ENCODE measurements at regions not wholly inside any gene's neighbourhood (a gene's known extent, or its start where the extent isn't known, plus 50 kb on each side); places are given as distances from the start of the nearest gene placed in this dataset.
"Not testable (repeated sequence)": the region's sequence is repeated elsewhere in the genome, so short reads cannot be mapped to it uniquely, and the experiment has no call there.

DNA sequence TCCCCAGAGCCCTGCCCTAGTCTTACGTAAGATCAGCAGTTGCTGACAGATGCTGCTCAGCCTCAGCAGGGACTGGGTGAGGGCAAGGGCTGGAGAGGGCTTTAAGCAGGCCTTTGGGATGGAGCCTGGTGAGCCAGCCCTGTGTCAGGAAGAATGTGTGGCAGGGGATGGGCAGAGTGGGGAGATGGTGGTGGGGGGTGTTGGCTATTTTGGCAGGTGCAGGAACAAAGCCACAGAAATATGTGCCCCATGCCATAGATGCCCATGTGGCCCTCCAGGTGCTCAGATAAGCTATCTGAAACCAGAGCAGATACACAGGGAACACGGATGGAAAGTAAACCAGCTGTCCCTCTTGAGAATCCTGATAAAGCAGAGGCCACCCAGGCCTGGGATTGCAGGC, 1325.0 kb downstream of the UQCRFS1 start:
- DNase-seq, result no peak

GRCh38 chr19:27885359-27885758, 1327.6 kb downstream of the UQCRFS1 start:
- no peak for DNase-seq

- no peak for DNase-seq
Measured at GRCh38 chr19:27884376-27884775, 1328.6 kb downstream of the UQCRFS1 start.

GRCh38 chr19:27881213-27881612, 1331.7 kb downstream of the UQCRFS1 start:
- DNase-seq, result no peak

DNA sequence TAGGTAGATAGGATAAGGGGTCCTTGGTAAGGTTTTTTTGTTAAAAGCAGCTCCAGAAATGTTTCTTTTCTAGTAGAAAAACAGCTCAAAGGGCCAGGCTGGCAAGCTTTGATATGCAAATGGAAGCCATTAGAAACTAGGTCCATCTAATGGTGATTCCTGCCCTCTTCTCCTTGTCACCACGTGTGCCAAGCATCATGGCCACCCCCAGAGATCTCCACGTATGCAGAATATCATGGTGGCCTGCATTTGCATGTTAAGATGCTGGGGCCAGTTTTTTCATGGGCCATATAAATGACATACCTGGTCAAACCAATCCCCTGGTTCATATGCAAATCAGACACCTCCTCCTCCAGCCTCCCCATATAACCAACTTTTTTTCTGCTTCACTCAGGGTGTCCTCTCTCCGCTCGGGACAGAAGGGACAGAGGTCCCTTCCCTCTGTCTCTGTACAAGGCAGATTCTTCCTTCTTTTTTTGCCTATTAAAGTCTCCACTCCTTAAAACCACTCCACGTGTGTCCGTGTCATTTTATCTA, 1335.9 kb downstream of the UQCRFS1 start:
- DNase-seq, result no peak

GRCh38 chr19:27876489-27876888, 1336.5 kb downstream of the UQCRFS1 start:
- DNase-seq, result no peak

DNA sequence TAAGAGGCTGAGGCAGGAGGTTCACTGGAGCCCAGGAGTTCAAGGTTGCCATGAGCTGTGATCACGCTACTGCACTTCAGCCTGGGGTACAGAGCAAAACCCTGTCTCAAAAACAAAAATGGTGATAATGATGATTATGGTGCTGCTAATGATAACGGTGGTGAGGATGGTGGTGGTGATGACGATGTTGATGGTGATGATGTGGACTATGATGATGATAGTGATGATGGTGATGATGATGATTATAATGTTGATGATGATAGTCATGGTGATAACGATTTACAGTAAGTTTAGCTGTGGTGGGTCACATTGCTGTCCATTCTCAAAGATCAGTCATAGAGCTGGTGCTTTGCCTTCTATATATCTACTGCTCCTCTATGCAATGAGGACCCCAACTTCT, 1340.6 kb downstream of the UQCRFS1 start:
- no peak for DNase-seq

- DNase-seq, result no peak
Measured at GRCh38 chr19:27870293-27870692, 1342.7 kb downstream of the UQCRFS1 start.

DNA sequence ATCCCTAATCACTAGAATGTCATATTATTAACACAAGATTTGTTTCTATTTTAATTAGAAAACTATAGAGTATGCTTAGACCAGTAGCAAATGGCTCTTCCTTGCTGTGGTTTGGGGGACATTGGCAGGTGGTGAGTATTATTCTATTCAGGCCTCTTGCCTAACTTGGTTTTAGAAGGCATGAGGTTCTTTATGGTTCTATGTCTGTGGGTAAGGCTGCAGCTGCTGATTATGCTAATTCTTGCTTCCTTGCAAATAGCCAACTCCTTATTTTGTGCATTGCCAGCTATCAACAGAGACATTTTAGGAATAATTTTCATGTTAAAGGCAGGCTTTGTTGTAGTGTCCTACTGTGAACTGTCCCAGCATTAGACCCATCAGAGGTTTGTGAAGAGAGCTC, 1344.9 kb downstream of the UQCRFS1 start:
- DNase-seq, result no peak

- no peak for DNase-seq
Measured at GRCh38 chr19:27865927-27866777, 1346.8 kb downstream of the UQCRFS1 start.

GRCh38 chr19:27861411-27861975, 1351.5 kb downstream of the UQCRFS1 start:
- DNase-seq, result no peak

DNA sequence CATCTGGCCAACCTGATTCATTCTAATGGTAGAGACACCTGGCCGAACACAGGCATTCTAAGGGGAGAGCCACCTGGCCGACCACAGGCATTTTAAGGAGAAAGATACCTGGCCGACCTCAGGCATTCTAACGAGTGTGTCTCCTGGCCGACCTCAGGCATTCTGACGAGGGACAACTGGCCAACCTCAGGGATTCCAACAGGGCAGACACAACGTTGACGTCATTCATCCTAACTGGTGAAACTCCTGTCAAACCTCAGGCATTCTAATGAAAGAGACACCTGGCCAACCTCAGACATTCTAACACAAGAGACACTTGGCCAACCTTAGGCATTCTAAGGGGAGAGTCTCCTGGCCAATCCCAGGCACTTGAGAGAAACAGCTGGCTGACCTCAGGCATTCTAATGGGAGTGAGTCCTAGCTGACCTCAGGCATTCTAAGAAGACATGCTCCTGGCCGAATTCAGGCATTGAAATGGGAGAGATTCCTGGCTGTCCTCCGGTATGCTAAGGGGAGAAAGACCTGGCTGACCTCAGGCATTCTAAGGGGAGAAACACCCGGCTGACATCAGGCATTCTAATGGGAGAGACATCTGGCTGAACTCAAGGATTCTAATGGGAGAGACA, 1352.5 kb downstream of the UQCRFS1 start:
- no peak for DNase-seq

GRCh38 chr19:27859689-27860088, 1353.3 kb downstream of the UQCRFS1 start:
- no peak for DNase-seq

- no peak for DNase-seq
Measured at GRCh38 chr19:27858981-27859581, 1353.9 kb downstream of the UQCRFS1 start.

GRCh38 chr19:27852931-27853330, 1360.0 kb downstream of the UQCRFS1 start:
- DNase-seq, result not testable (repeated sequence)

DNA sequence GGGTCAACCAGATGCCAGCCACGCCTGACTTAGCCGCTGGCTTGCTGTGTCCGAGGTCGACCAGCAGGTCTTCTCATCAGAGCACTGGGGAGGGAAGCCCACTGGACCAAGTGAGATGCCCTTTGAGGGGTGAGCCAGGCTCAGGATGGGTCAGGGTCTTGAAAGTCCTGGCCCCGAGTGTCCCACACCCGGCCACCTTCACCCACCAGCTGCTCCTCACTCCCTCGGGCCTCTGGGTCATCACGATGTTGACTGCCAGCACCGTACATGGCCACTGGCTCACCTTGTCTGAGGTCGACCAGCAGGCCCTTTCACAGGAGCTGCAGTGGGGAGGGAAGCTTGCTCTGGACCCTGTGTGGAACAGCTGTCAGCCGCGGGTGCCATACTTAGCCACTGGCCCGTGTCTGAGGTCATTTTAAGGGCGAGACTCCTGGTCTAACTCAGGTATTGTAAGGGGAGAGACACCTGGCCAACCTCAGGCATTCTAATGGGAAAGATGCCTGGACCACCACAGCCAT, 1361.3 kb downstream of the UQCRFS1 start:
- DNase-seq, result no peak

DNA sequence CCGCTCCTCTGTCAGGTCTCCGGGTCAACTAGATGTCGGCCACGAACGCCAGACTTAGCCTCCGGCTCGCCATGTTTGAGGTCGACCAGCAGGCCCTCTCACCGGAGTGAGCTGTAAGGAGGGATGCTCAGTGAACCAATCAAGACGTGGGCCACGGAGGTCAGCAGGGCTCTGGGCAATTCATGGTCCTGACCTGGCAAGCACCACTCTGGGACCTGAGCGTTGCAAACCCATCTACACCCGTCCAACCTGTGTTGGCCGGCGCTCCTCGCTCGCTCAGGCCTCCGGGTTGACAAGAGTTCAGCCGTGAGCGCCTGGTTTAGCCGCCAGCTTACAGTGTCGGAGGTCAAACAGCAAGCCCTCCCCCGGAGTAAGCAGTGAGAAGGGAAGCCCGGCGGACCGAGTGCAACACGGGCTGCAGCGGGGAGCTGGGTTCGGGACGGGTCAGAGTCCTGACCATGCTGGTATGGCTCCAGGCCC, 1361.9 kb downstream of the UQCRFS1 start:
- no peak for DNase-seq

- DNase-seq, result no peak
Measured at GRCh38 chr19:27846944-27847343, 1366.0 kb downstream of the UQCRFS1 start.

GRCh38 chr19:27844261-27844660, 1368.7 kb downstream of the UQCRFS1 start:
- DNase-seq, result no peak

GRCh38 chr19:27843861-27844260, 1369.1 kb downstream of the UQCRFS1 start:
- DNase-seq, result no peak

GRCh38 chr19:27833031-27833430, 1379.9 kb downstream of the UQCRFS1 start:
- DNase-seq, result no peak

DNA sequence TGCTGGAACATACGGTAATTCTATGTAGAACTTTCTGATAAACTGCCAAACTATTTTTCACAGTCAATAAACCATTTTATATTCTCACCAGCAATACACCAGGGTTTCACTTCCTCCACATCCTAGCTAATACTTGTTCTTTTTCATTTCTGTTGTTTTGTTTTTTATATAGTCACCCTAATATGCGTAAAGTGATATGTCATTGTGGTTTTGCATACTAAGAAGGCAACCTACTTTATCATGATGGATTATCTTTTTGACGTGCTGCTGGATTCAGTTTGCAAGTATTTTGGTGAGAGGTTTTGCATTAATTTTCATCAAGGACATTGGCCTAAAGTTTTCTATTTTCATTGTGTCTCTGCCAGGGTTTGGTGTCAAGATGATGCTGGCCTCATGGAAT, 1384.1 kb downstream of the UQCRFS1 start:
- no peak for DNase-seq

- DNase-seq, result no peak
Measured at GRCh38 chr19:27824108-27824507, 1388.8 kb downstream of the UQCRFS1 start.
